ENCODE measurements at regions not wholly inside any gene's neighbourhood (a gene's known extent, or its start where the extent isn't known, plus 50 kb on each side); places are given as distances from the start of the nearest gene placed in this dataset.

- H2AFZ ChIP-seq (ENCODE audit: low read depth, low read length), result no peak overlapping the region
- H3K9ac ChIP-seq (ENCODE audit: low read length), result no peak overlapping the region
- FAIRE-seq, result no peak
- Mint-ChIP-seq H3K4me3 (ENCODE audit: unreplicated experiment) (no peak overlapping the region), H3K27ac (ENCODE audit: unreplicated experiment) (no peak overlapping the region), H3K9me3 (ENCODE audit: unreplicated experiment) (peaks cover 18% of the 10 kb centered on the region), H3K36me3 (ENCODE audit: low read depth, unreplicated experiment) (no peaks in the 10 kb centered on the region), H3K27me3 (ENCODE audit: low read depth, unreplicated experiment) (peaks cover 6% of the 10 kb centered on the region), H3K4me1 (ENCODE audit: low read depth, unreplicated experiment) (no peaks in the 10 kb centered on the region)
- DNase-seq (ENCODE audit: low read depth), result no peak
- H3K36me3 ChIP-seq (ENCODE audit: insufficient read depth, low read length), result no peaks in the 10 kb centered on the region
- no peaks in the 10 kb centered on the region for H4K20me1 ChIP-seq (ENCODE audit: insufficient read depth, low read length)
- H3K4me3 ChIP-seq (ENCODE audit: insufficient read depth, low read depth, low read length), result no peak overlapping the region
- no peaks in the 10 kb centered on the region for H3K9me3 ChIP-seq (ENCODE audit: insufficient read depth, low read depth, low read length)
- no peak for TF ChIP-seq EZH2 (IDR thresholded peaks at IDR 0.05; ENCODE audit: insufficient read depth, low read length)
- no peak for TF ChIP-seq CTCF (IDR thresholded peaks at IDR 0.05; ENCODE audit: insufficient read depth, low read depth, low read length)
- H3K4me2 ChIP-seq (ENCODE audit: low read length), result no peak overlapping the region
- H3K27me3 ChIP-seq (ENCODE audit: insufficient read depth, low read length), result no peaks in the 10 kb centered on the region
- no peaks in the 10 kb centered on the region for H3K79me2 ChIP-seq (ENCODE audit: insufficient read depth, low read length)
- no peaks in the 10 kb centered on the region for H3K4me1 ChIP-seq (ENCODE audit: insufficient read depth, low read length)
- H3K27ac ChIP-seq (ENCODE audit: low read depth, low read length), result no peak overlapping the region
These were observed 276.1 kb downstream of the LMX1A start for GRCh38 chr1:165080253-165080896.

- Mint-ChIP-seq H3K27me3 (ENCODE audit: low read depth, unreplicated experiment) (peaks cover 7% of the 10 kb centered on the region), H3K9me3 (ENCODE audit: unreplicated experiment) (peaks cover 14% of the 10 kb centered on the region), H3K4me3 (ENCODE audit: unreplicated experiment) (no peak overlapping the region), H3K4me1 (ENCODE audit: low read depth, unreplicated experiment) (no peaks in the 10 kb centered on the region), H3K36me3 (ENCODE audit: low read depth, unreplicated experiment) (no peaks in the 10 kb centered on the region), H3K27ac (ENCODE audit: unreplicated experiment) (no peak overlapping the region)
- Histone ChIP-seq H3K9ac (ENCODE audit: low read length) (no peak overlapping the region), H3K79me2 (ENCODE audit: insufficient read depth, low read length) (no peaks in the 10 kb centered on the region), H4K20me1 (ENCODE audit: insufficient read depth, low read length) (no peaks in the 10 kb centered on the region), H3K9me3 (ENCODE audit: insufficient read depth, low read depth, low read length) (no peaks in the 10 kb centered on the region), H3K27me3 (ENCODE audit: insufficient read depth, low read length) (no peaks in the 10 kb centered on the region), H3K4me1 (ENCODE audit: insufficient read depth, low read length) (no peaks in the 10 kb centered on the region), H3K4me3 (ENCODE audit: insufficient read depth, low read depth, low read length) (no peak overlapping the region), H2AFZ (ENCODE audit: low read depth, low read length) (no peak overlapping the region), H3K36me3 (ENCODE audit: insufficient read depth, low read length) (no peaks in the 10 kb centered on the region), H3K4me2 (ENCODE audit: low read length) (no peak overlapping the region), H3K27ac (ENCODE audit: low read depth, low read length) (no peak overlapping the region)
- TF ChIP-seq EZH2 (IDR thresholded peaks at IDR 0.05; ENCODE audit: insufficient read depth, low read length) (no peak), CTCF (IDR thresholded peaks at IDR 0.05; ENCODE audit: insufficient read depth, low read depth, low read length) (no peak)
- DNase-seq (ENCODE audit: low read depth) (no peak), FAIRE-seq (no peak)
These were observed 278.1 kb downstream of the LMX1A start for GRCh38 chr1:165078391-165078790.

- Histone ChIP-seq H3K79me2 (ENCODE audit: insufficient read depth, low read length) (no peaks in the 10 kb centered on the region), H3K9ac (ENCODE audit: low read length) (no peak overlapping the region), H3K27me3 (ENCODE audit: insufficient read depth, low read length) (no peaks in the 10 kb centered on the region), H3K4me2 (ENCODE audit: low read length) (no peak overlapping the region), H3K27ac (ENCODE audit: low read depth, low read length) (no peak overlapping the region), H3K9me3 (ENCODE audit: insufficient read depth, low read depth, low read length) (no peaks in the 10 kb centered on the region), H4K20me1 (ENCODE audit: insufficient read depth, low read length) (no peaks in the 10 kb centered on the region), H2AFZ (ENCODE audit: low read depth, low read length) (no peak overlapping the region), H3K4me3 (ENCODE audit: insufficient read depth, low read depth, low read length) (no peak overlapping the region), H3K4me1 (ENCODE audit: insufficient read depth, low read length) (no peaks in the 10 kb centered on the region), H3K36me3 (ENCODE audit: insufficient read depth, low read length) (no peaks in the 10 kb centered on the region)
- H3K4me1 Mint-ChIP-seq (ENCODE audit: low read depth, unreplicated experiment), result peaks cover 1% of the 10 kb centered on the region
- no peak overlapping the region for H3K4me3 Mint-ChIP-seq (ENCODE audit: unreplicated experiment)
- FAIRE-seq (no peak), DNase-seq (ENCODE audit: low read depth) (no peak)
- peak; percentile 55 for TF ChIP-seq CTCF (IDR thresholded peaks at IDR 0.05; ENCODE audit: insufficient read depth, low read depth, low read length)
- TF ChIP-seq EZH2 (IDR thresholded peaks at IDR 0.05; ENCODE audit: insufficient read depth, low read length), result no peak
- H3K27ac Mint-ChIP-seq (ENCODE audit: unreplicated experiment), result no peak overlapping the region
- peaks cover 6% of the 10 kb centered on the region for H3K9me3 Mint-ChIP-seq (ENCODE audit: unreplicated experiment)
- H3K27me3 Mint-ChIP-seq (ENCODE audit: low read depth, unreplicated experiment), result peaks cover 8% of the 10 kb centered on the region
- H3K36me3 Mint-ChIP-seq (ENCODE audit: low read depth, unreplicated experiment), result no peaks in the 10 kb centered on the region
These were observed 280.7 kb downstream of the LMX1A start for GRCh38 chr1:165075725-165076370.
